GM23338 (cell line): ENCODE measurements at regions not wholly inside any gene's neighbourhood (a gene's known extent, or its start where the extent isn't known, plus 50 kb on each side); places are given as distances from the start of the nearest gene placed in this dataset.

ENCODE experiments used
- ATAC-seq: fragments of 200-7000 bp; cut with Tn5 transposase; 3 replicates; pipeline ENCODE4 v1.9.1; 2020
- DNase-seq: peaks from one replicate; pipeline ENCODE4 v3.0.0-alpha.2; 2015; ENCODE audit warnings: low spot score
- H2AFZ ChIP-seq: fragments of 200-600 bp; sonication (generic); 2 replicates; pipeline ENCODE4 v1.8.0; 2016; ENCODE audit warnings: antibody characterized with exemption, mild to moderate bottlenecking, moderate library complexity
- H3F3A ChIP-seq: fragments of 200-600 bp; sonication (generic); replicated peaks from 2 replicates; pipeline ENCODE4 v1.8.0; 2017; ENCODE audit warnings: antibody characterized with exemption, mixed run types, low read depth
- H3K27ac ChIP-seq: fragments of 200-600 bp; sonication (generic); 2 replicates; pipeline ENCODE4 v1.6.1; 2016; ENCODE audit warnings: low read depth
- H3K27me3 ChIP-seq: fragments of 200-600 bp; sonication (generic); 2 replicates; pipeline ENCODE4 v1.8.0; 2016; ENCODE audit warnings: mild to moderate bottlenecking, mixed run types, moderate library complexity; ENCODE audit not compliant: insufficient read depth
- H3K36me3 ChIP-seq: fragments of 200-600 bp; sonication (generic); 2 replicates; pipeline ENCODE4 v1.8.0; 2016; ENCODE audit warnings: mild to moderate bottlenecking; ENCODE audit not compliant: insufficient read depth
- H3K4me1 ChIP-seq: fragments of 200-600 bp; sonication (generic); 2 replicates; pipeline ENCODE4 v1.8.0; 2016; ENCODE audit warnings: mild to moderate bottlenecking, moderate library complexity; ENCODE audit not compliant: insufficient read depth
- H3K4me2 ChIP-seq: fragments of 200-600 bp; sonication (generic); 2 replicates; pipeline ENCODE4 v1.7.1; 2017; ENCODE audit warnings: mixed run types
- H3K4me3 ChIP-seq: fragments of 200-600 bp; sonication (generic); 2 replicates; pipeline ENCODE4 v1.6.1; 2016; ENCODE audit warnings: mixed run types
- H3K79me2 ChIP-seq: fragments of 200-600 bp; sonication (generic); replicated peaks from 2 replicates; pipeline ENCODE4 v1.8.0; 2017; ENCODE audit warnings: mild to moderate bottlenecking; ENCODE audit not compliant: insufficient read depth
- H3K9me2 ChIP-seq: fragments of 200-600 bp; sonication (generic); 2 replicates; pipeline ENCODE4 v1.8.0; 2017; ENCODE audit not compliant: insufficient read depth
- H4K20me1 ChIP-seq: fragments of 200-600 bp; sonication (generic); replicated peaks from 2 replicates; pipeline ENCODE4 v1.8.0; 2017; ENCODE audit warnings: mild to moderate bottlenecking; ENCODE audit not compliant: insufficient read depth
- H3K27ac Mint-ChIP-seq: 2 replicates; pipeline ENCODE4 v1.8.0; 2020; ENCODE audit warnings: inconsistent platforms, mild to moderate bottlenecking, moderate library complexity, mixed read lengths
- H3K27me3 Mint-ChIP-seq: 3 replicates; pipeline ENCODE4 v1.8.0; 2022; ENCODE audit warnings: low read depth, mild to moderate bottlenecking, moderate library complexity, mixed read lengths, inconsistent platforms; ENCODE audit not compliant: insufficient read depth, poor library complexity
- H3K36me3 Mint-ChIP-seq: 3 replicates; pipeline ENCODE4 v1.8.0; 2021; ENCODE audit warnings: low read depth, mild to moderate bottlenecking, inconsistent platforms, moderate library complexity, mixed read lengths
- H3K4me1 Mint-ChIP-seq: 3 replicates; pipeline ENCODE4 v1.8.0; 2020; ENCODE audit warnings: mild to moderate bottlenecking, inconsistent platforms, mixed read lengths
- H3K4me3 Mint-ChIP-seq: 3 replicates; pipeline ENCODE4 v1.8.0; 2021; ENCODE audit warnings: moderate library complexity, mild to moderate bottlenecking, inconsistent platforms, mixed read lengths
- H3K9me3 Mint-ChIP-seq: 3 replicates; pipeline ENCODE4 v1.8.0; 2020; ENCODE audit warnings: moderate library complexity, mild to moderate bottlenecking, inconsistent platforms, mixed read lengths
- CREB1 ChIP-seq: fragments of 250-450 bp; sonication (Bioruptor Pico); IDR thresholded peaks from 2 replicates; pipeline ENCODE4 v1.5.0; 2020; ENCODE audit warnings: low read depth, mild to moderate bottlenecking, moderate library complexity
- ETS1 ChIP-seq: IDR thresholded peaks from 2 replicates; pipeline ENCODE4 v1.6.1; 2016; ENCODE audit warnings: antibody characterized with exemption
- EZH2phosphoT487 ChIP-seq: fragments of 200-600 bp; sonication (generic); IDR thresholded peaks from one replicate; pipeline ENCODE4 v1.8.1; 2018; ENCODE audit warnings: antibody characterized with exemption; ENCODE audit not compliant: unreplicated experiment
- JUNB ChIP-seq: IDR thresholded peaks from one replicate; pipeline ENCODE4 v1.6.1; 2016; ENCODE audit warnings: antibody characterized with exemption; ENCODE audit not compliant: unreplicated experiment
- POLR2AphosphoS5 ChIP-seq: IDR thresholded peaks from 2 replicates; pipeline ENCODE4 v1.6.1; 2016; ENCODE audit warnings: antibody characterized with exemption, low read depth
- ZNF114 ChIP-seq: fragments of 250-450 bp; sonication (Bioruptor Pico); IDR thresholded peaks from 2 replicates; pipeline ENCODE4 v1.5.0; 2020; ENCODE audit warnings: mild to moderate bottlenecking, moderate library complexity
- ZNF331 ChIP-seq: fragments of 250-450 bp; sonication (Bioruptor Pico); IDR thresholded peaks from 2 replicates; pipeline ENCODE4 v1.5.0; 2020; ENCODE audit warnings: low read depth, mild to moderate bottlenecking, moderate library complexity
- TF ChIP-seq, protein P1 (sequence below), 2 experiments: fragments of 200-600 bp in 1 of 2; sonication (generic) in 1 of 2; conservative IDR thresholded peaks; 2 replicates each; pipeline versions ENCODE4 v1.5.1 to v1.6.1; 2016 to 2017; ENCODE audit warnings: antibody characterized with exemption in 2 of 2, low read depth in 2 of 2, mild to moderate bottlenecking in 2 of 2, moderate library complexity in 1 of 2

DNA sequence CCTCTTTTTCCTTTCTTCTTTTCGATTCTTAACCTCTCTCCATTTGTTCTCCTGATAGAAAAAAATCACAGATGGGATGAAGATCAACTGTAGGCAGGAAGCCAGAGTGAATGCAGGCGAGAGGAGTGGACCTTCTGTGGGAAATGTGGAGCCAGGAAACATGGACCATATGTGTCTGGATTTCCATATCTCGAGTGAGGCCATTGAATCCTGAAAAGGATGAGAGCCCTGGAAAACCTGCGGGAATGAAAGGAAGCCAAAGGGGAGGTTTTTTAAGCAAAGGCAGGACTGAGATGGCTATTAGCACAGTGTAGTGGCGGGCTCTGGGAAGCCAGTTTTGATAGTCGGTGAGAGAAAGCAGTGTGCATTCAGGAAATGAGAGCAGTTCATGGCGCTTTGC, 139.5 kb upstream of the C9orf72 start (continued):
- TF ChIP-seq ETS1 (no peak), ZNF331 (CRISPR knock-in tag) (no peak), EZH2phosphoT487 (no peak), JUNB (no peak)

GRCh38 chr9:27714388-27714787, 141.1 kb upstream of the C9orf72 start:
- DNase-seq (peak; percentile 59), ATAC-seq (peak; percentile 86)
- TF ChIP-seq POLR2AphosphoS5 (no peak), CREB1 (CRISPR knock-in tag) (no peak)
- TF ChIP-seq, protein P1, sequence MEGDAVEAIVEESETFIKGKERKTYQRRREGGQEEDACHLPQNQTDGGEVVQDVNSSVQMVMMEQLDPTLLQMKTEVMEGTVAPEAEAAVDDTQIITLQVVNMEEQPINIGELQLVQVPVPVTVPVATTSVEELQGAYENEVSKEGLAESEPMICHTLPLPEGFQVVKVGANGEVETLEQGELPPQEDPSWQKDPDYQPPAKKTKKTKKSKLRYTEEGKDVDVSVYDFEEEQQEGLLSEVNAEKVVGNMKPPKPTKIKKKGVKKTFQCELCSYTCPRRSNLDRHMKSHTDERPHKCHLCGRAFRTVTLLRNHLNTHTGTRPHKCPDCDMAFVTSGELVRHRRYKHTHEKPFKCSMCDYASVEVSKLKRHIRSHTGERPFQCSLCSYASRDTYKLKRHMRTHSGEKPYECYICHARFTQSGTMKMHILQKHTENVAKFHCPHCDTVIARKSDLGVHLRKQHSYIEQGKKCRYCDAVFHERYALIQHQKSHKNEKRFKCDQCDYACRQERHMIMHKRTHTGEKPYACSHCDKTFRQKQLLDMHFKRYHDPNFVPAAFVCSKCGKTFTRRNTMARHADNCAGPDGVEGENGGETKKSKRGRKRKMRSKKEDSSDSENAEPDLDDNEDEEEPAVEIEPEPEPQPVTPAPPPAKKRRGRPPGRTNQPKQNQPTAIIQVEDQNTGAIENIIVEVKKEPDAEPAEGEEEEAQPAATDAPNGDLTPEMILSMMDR (conservative IDR thresholded peaks at IDR 0.05; ENCODE audit: low read depth in 2 of 2), result peak; percentile 49 to 53
- Mint-ChIP-seq H3K27me3 (peaks cover 2% of the 10 kb centered on the region), H3K27ac (no peak overlapping the region), H3K9me3 (no peaks in the 10 kb centered on the region), H3K36me3 (no peaks in the 10 kb centered on the region; the same call in 2 of the 3 replicates), H3K4me3 (no peak overlapping the region), H3K4me1 (no peaks in the 10 kb centered on the region)
- H3F3A ChIP-seq, result no peaks in the 10 kb centered on the region
- peaks cover 13% of the 10 kb centered on the region; the same call in 1 of the 2 replicates for H3K9me2 ChIP-seq
- H3K27me3 ChIP-seq, result no peaks in the 10 kb centered on the region
- H3K79me2 ChIP-seq, result no peaks in the 10 kb centered on the region
- H2AFZ ChIP-seq, result no peak overlapping the region
- no peaks in the 10 kb centered on the region for H3K36me3 ChIP-seq
- no peaks in the 10 kb centered on the region for H4K20me1 ChIP-seq
- H3K27ac ChIP-seq, result no peak overlapping the region
- no peaks in the 10 kb centered on the region for H3K4me1 ChIP-seq
- H3K4me2 ChIP-seq, result no peak overlapping the region
- H3K4me3 ChIP-seq, result no peak overlapping the region

DNA sequence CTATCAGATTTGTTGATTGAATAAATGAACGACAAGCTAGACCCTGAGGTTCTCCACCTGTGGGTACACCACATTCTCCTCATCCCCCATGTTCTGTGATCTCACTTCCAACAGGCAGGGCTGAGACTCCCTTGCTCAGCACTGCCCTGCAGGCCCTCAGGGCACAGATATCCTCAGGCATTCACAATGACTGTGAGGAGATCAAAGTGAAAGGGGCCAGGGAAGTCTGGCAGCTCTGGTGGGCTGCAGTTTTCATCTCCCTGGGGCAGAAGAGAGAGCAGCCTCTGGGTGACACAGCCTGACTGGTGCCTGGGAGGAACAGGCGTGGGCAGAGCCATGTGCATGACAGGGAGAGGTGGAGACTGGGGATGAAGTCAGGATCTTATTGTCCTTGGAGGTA, 142.4 kb upstream of the C9orf72 start:
- H4K20me1 ChIP-seq, result no peaks in the 10 kb centered on the region
- ATAC-seq, result no peak
- Mint-ChIP-seq H3K27me3 (peaks cover 2% of the 10 kb centered on the region), H3K36me3 (no peaks in the 10 kb centered on the region), H3K9me3 (no peaks in the 10 kb centered on the region), H3K27ac (no peak overlapping the region), H3K4me1 (no peaks in the 10 kb centered on the region), H3K4me3 (no peak overlapping the region)
- no peaks in the 10 kb centered on the region for H3K4me1 ChIP-seq
- no peaks in the 10 kb centered on the region for H3K79me2 ChIP-seq
- H3K36me3 ChIP-seq, result no peaks in the 10 kb centered on the region
- no peak overlapping the region for H2AFZ ChIP-seq
- H3K9me2 ChIP-seq, result peaks cover 19% of the 10 kb centered on the region; the same call in 1 of the 2 replicates
- H3K27ac ChIP-seq, result no peak overlapping the region
- H3K27me3 ChIP-seq, result no peaks in the 10 kb centered on the region
- DNase-seq, result no peak
- H3K4me3 ChIP-seq, result no peak overlapping the region
- H3K4me2 ChIP-seq, result no peak overlapping the region
- no peaks in the 10 kb centered on the region for H3F3A ChIP-seq
- TF ChIP-seq ZNF114 (CRISPR knock-in tag), result no peak
